HPDE6-E6E7 (cell line): ENCODE measurements at regions not wholly inside any gene's neighbourhood (a gene's known extent, or its start where the extent isn't known, plus 50 kb on each side); places are given as distances from the start of the nearest gene placed in this dataset.

ENCODE experiments used
- DNase-seq: peaks from one replicate; pipeline ENCODE4 v3.0.0; 2011; ENCODE audit warnings: missing footprints; ENCODE audit errors: extremely low spot score

- DNase-seq: peak; percentile 80
These were observed 304.6 kb downstream of the ACTL7B start for GRCh38 chr9:108551030-108551841.

GRCh38 chr9:108550106-108550505, 305.7 kb downstream of the ACTL7B start:
- DNase-seq: no peak

- DNase-seq: peak; percentile 69
These were observed 306.6 kb downstream of the ACTL7B start for GRCh38 chr9:108549184-108549583.

- DNase-seq: no peak
These were observed 308.2 kb downstream of the ACTL7B start for GRCh38 chr9:108547411-108548135.

GRCh38 chr9:108546215-108546614, 309.6 kb downstream of the ACTL7B start:
- no peak for DNase-seq

GRCh38 chr9:108545436-108545835, 310.4 kb downstream of the ACTL7B start:
- no peak for DNase-seq

GRCh38 chr9:108544866-108545265, 310.9 kb downstream of the ACTL7B start:
- no peak for DNase-seq

- DNase-seq: peak; percentile 93
These were observed 312.5 kb downstream of the ACTL7B start for GRCh38 chr9:108543251-108543778.

- no peak for DNase-seq
These were observed 318.0 kb downstream of the ACTL7B start for GRCh38 chr9:108537756-108538155.

- no peak for DNase-seq
These were observed 318.8 kb downstream of the ACTL7B start for GRCh38 chr9:108536836-108537601.

- DNase-seq: no peak
These were observed 320.3 kb downstream of the ACTL7B start for GRCh38 chr9:108535526-108535925.

- DNase-seq: peak; percentile 93
These were observed 321.0 kb downstream of the ACTL7B start for GRCh38 chr9:108534741-108535140.

- DNase-seq: no peak
These were observed 325.6 kb downstream of the ACTL7B start for GRCh38 chr9:108530141-108530540.

GRCh38 chr9:108528231-108528630, 327.6 kb downstream of the ACTL7B start:
- DNase-seq: no peak

- no peak for DNase-seq
These were observed 329.3 kb downstream of the ACTL7B start for GRCh38 chr9:108526518-108526917.

- DNase-seq: no peak
These were observed 330.6 kb downstream of the ACTL7B start for GRCh38 chr9:108525186-108525585.

- DNase-seq: peak; percentile 19
These were observed 334.7 kb downstream of the ACTL7B start for GRCh38 chr9:108521063-108521590.

GRCh38 chr9:108519437-108519836, 336.3 kb downstream of the ACTL7B start:
- DNase-seq: no peak

- no peak for DNase-seq
These were observed 338.0 kb downstream of the ACTL7B start for GRCh38 chr9:108517651-108518365.

- DNase-seq: no peak
These were observed 339.4 kb downstream of the ACTL7B start for GRCh38 chr9:108516391-108516790.

- DNase-seq: no peak
These were observed 339.9 kb downstream of the ACTL7B start for GRCh38 chr9:108515856-108516255.
